ENCODE measurements at regions not wholly inside any gene's neighbourhood (a gene's known extent, or its start where the extent isn't known, plus 50 kb on each side); places are given as distances from the start of the nearest gene placed in this dataset.

DNA sequence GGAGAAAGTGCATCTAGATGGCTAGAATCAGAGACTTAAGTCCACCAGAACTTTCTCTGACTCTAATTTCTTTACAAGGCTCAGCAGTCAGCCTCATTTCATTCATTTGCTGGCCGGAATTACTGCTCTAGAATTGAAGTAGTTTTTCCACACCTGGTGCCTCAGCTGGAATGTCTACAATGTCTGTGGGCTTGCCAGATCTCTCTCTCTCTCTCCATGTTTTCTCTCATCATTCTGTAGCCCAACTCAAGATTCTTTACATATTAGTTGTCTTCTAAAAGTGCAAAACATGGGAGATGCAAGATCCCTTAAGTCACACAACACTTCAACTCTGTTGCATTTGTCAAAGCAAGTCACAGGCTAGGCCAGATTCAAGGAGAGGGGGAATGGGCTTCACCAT lies 103.9 kb upstream of the TAF11L2 start:
- no peak for DNase-seq (ENCODE audit: low spot score in 2 of 2)
- intact Hi-C loops (cut with DNase I; ENCODE audit: low total_unique reads) = no loop called here
- Histone ChIP-seq H3K9me3 (no peaks in the 10 kb centered on the region), H3K4me3 (no peak overlapping the region), H3K4me1 (no peaks in the 10 kb centered on the region), H3K27me3 (no peaks in the 10 kb centered on the region), H3K27ac (no peak overlapping the region), H3K36me3 (no peaks in the 10 kb centered on the region)
- TF ChIP-seq POLR2A (IDR thresholded peaks at IDR 0.05) = no peak
- TF ChIP-seq, protein P1, sequence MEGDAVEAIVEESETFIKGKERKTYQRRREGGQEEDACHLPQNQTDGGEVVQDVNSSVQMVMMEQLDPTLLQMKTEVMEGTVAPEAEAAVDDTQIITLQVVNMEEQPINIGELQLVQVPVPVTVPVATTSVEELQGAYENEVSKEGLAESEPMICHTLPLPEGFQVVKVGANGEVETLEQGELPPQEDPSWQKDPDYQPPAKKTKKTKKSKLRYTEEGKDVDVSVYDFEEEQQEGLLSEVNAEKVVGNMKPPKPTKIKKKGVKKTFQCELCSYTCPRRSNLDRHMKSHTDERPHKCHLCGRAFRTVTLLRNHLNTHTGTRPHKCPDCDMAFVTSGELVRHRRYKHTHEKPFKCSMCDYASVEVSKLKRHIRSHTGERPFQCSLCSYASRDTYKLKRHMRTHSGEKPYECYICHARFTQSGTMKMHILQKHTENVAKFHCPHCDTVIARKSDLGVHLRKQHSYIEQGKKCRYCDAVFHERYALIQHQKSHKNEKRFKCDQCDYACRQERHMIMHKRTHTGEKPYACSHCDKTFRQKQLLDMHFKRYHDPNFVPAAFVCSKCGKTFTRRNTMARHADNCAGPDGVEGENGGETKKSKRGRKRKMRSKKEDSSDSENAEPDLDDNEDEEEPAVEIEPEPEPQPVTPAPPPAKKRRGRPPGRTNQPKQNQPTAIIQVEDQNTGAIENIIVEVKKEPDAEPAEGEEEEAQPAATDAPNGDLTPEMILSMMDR (IDR thresholded peaks at IDR 0.05) = no peak
- TF ChIP-seq POLR2AphosphoS5 (IDR thresholded peaks at IDR 0.05) = no peak

DNA sequence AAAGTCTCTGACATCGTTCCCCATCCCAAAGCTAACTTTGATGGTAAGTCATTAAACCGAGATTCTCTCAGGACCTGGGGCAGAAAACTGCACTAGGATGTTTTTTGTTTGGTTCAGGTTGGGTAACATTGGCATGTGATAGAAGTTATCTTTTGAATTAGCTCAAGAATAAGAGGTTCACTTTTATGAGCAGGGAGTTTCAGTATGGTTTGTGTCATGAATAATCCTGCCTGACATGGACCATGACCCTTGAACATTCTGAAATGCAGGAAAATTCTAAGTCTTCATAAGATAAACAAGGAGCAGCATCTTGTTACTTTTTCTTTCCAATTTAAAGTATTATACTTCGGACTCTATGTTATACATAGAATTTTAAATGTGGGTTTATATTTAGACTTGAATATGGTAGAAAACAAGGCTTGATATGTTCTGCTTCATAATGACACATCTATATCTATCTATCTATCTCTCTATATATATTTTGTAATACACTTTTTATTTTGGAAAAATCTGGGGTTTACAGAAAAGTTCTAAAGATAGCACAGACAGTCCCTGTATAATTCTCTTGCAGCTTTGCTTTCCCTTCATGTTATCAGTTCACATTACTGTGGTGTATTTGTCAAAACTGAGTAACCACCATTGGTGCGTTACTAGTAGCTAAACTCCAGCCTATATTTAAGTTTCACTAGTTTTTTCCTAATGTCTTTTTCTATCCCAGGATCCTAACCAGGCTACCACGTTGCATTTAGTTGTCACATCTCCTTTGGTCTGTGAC lies 102.7 kb upstream of the TAF11L2 start:
- TF ChIP-seq, protein P1 (IDR thresholded peaks at IDR 0.05) = no peak
- TF ChIP-seq POLR2A (IDR thresholded peaks at IDR 0.05) = no peak
- TF ChIP-seq POLR2AphosphoS5 (IDR thresholded peaks at IDR 0.05) = no peak
- H3K9me3 ChIP-seq = no peaks in the 10 kb centered on the region
- no peak for DNase-seq (ENCODE audit: low spot score in 2 of 2)
- H3K4me1 ChIP-seq = no peaks in the 10 kb centered on the region
- intact Hi-C loops (cut with DNase I; ENCODE audit: low total_unique reads) = no loop called here
- H3K27me3 ChIP-seq = no peaks in the 10 kb centered on the region
- no peak overlapping the region for H3K27ac ChIP-seq
- no peak overlapping the region for H3K4me3 ChIP-seq
- H3K36me3 ChIP-seq = no peaks in the 10 kb centered on the region

DNA sequence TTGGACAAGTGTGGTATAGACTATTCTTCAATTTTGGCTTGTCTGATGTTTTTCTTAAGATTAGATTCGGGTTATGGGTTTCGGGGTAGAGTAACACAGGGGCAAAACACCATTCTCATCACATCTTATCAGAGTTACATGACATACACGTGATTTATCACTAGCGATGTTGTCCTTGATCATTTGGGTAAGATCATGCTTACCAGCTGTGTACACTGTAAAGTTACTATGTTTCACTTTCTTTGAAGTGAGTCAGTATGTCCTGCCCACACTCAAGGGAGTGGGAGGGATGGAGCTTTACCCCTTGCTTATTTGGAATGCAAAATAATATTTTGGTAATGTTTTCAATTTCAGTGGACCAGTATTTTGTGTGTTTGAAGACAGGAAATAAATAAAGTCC lies 101.8 kb upstream of the TAF11L2 start:
- no peaks in the 10 kb centered on the region for H3K27me3 ChIP-seq
- no peak overlapping the region for H3K27ac ChIP-seq
- no peak for TF ChIP-seq POLR2AphosphoS5 (IDR thresholded peaks at IDR 0.05)
- TF ChIP-seq, protein P1 (IDR thresholded peaks at IDR 0.05) = no peak
- no peak for TF ChIP-seq POLR2A (IDR thresholded peaks at IDR 0.05)
- no peaks in the 10 kb centered on the region for H3K4me1 ChIP-seq
- no peak overlapping the region for H3K4me3 ChIP-seq
- H3K9me3 ChIP-seq = no peaks in the 10 kb centered on the region
- intact Hi-C loops (cut with DNase I; ENCODE audit: low total_unique reads) = no loop called here
- no peak for DNase-seq (ENCODE audit: low spot score in 2 of 2)
- H3K36me3 ChIP-seq = no peaks in the 10 kb centered on the region

DNA sequence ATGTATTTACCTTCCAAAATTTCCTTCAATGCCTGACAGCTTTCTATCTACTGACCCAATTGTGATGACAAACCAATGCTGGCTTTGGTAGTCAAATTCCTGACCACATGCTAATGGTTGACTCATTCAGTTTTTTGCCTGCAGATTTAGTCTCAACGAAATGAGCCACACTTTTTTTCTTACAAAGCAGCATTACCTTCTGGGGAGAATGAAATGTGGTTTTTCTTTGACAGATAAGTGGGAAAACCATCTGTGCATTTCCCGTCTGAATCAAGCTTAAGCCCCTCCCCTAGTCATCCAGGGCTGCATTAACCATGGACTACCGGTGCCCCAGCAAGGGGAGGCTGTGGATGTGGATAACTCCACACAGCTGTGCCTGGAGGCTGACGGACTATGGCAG lies 99.6 kb upstream of the TAF11L2 start:
- Histone ChIP-seq H3K27me3 (no peaks in the 10 kb centered on the region), H3K27ac (no peak overlapping the region), H3K4me1 (no peaks in the 10 kb centered on the region), H3K9me3 (no peaks in the 10 kb centered on the region), H3K36me3 (no peaks in the 10 kb centered on the region), H3K4me3 (no peak overlapping the region)
- DNase-seq (ENCODE audit: low spot score in 2 of 2) = no peak
- TF ChIP-seq POLR2A (IDR thresholded peaks at IDR 0.05) (no peak), POLR2AphosphoS5 (IDR thresholded peaks at IDR 0.05) (no peak)
- TF ChIP-seq, protein P1 (IDR thresholded peaks at IDR 0.05) = no peak
- intact Hi-C loops (cut with DNase I; ENCODE audit: low total_unique reads) = no loop called here

- no peaks in the 10 kb centered on the region for H3K36me3 ChIP-seq
- H3K4me1 ChIP-seq = no peaks in the 10 kb centered on the region
- intact Hi-C loops (cut with DNase I; ENCODE audit: low total_unique reads) = no loop called here
- H3K9me3 ChIP-seq = no peaks in the 10 kb centered on the region
- TF ChIP-seq POLR2AphosphoS5 (IDR thresholded peaks at IDR 0.05) (no peak), POLR2A (IDR thresholded peaks at IDR 0.05) (no peak)
- TF ChIP-seq, protein P1 (IDR thresholded peaks at IDR 0.05) = no peak
- H3K27ac ChIP-seq = no peak overlapping the region
- DNase-seq (ENCODE audit: low spot score in 2 of 2) = no peak
- H3K27me3 ChIP-seq = no peaks in the 10 kb centered on the region
- H3K4me3 ChIP-seq = no peak overlapping the region
Measured at GRCh38 chr5:17398866-17399835, 98.9 kb upstream of the TAF11L2 start.

All from breast epithelium (tissue), 4 donors.